HepG2 (cell line): ENCODE measurements at regions not wholly inside any gene's neighbourhood (a gene's known extent, or its start where the extent isn't known, plus 50 kb on each side); places are given as distances from the start of the nearest gene placed in this dataset.

ENCODE experiments used
- ATAC-seq: fragments of 200-7000 bp; cut with Tn5 transposase; 3 replicates; pipeline ENCODE4 v1.9.1; 2020; ENCODE audit warnings: mild to moderate bottlenecking, moderate library complexity
- BruUV-seq: library from RNA; stranded (reverse); fragments of 400-500 nt; replicated peaks from 2 replicates; lab custom pipeline; 2021; lab: Mats Ljungman, UMichigan
- CTCF ChIA-PET: fragments of 300-600 bp; formaldehyde crosslinking; extraction: SDS; loops from one replicate; lab custom pipeline; 2021; ENCODE audit warnings: low total read pairs, inconsistent platforms, low intra/inter-chr PET ratio; lab: Yijun Ruan, JAX
- POLR2A ChIA-PET: fragments of 350-600 bp; sonication (Branson Sonifier 250); formaldehyde crosslinking; loops from one replicate; lab custom pipeline; 2020; ENCODE audit warnings: antibody characterized with exemption, inconsistent platforms; lab: Yijun Ruan, JAX
- DNase-seq: peaks from one replicate; pipeline ENCODE4 v3.0.0-alpha.2; 2015; ENCODE audit warnings: low spot score
- FAIRE-seq: peaks from 3 replicates; lab custom pipeline; 2011; peaks lifted over from hg19 to GRCh38; lab: Jason Lieb, UNC
- H2AFZ ChIP-seq: one replicate; pipeline ENCODE4 v1.6.1; 2011; ENCODE audit warnings: low read length, inconsistent platforms
- H3K27ac ChIP-seq: fragments of 300-600 bp; 3 replicates; pipeline ENCODE4 v1.8.0; 2011; ENCODE audit warnings: mixed run types, mild to moderate bottlenecking, mixed read lengths, low read length, inconsistent platforms; ENCODE audit not compliant: insufficient read depth; ENCODE audit errors: extremely low read length
- H3K27me3 ChIP-seq, 2 experiments: fragments of 200-600 bp in 1 of 2; 2 replicates in 1 of 2; 3 replicates in 1 of 2; pipeline versions ENCODE4 v1.6.0 to v1.8.0; 2011; ENCODE audit warnings: low read length in 2 of 2, mild to moderate bottlenecking in 2 of 2, moderate library complexity in 2 of 2, inconsistent platforms in 1 of 2; ENCODE audit not compliant: insufficient read depth in 2 of 2, control insufficient read depth in 1 of 2
- H3K36me3 ChIP-seq, 2 experiments: fragments of 200-600 bp in 1 of 2; replicated peaks in 1 of 2; 2 replicates in 1 of 2; 3 replicates in 1 of 2; pipeline versions ENCODE4 v1.5.1 to v1.8.0; 2011; ENCODE audit warnings: low read length in 2 of 2, inconsistent platforms in 1 of 2; ENCODE audit not compliant: insufficient read depth in 2 of 2, control insufficient read depth in 1 of 2
- H3K4me1 ChIP-seq: 2 replicates; pipeline ENCODE4 v1.5.1; 2012; ENCODE audit warnings: low read length, inconsistent platforms; ENCODE audit not compliant: insufficient read depth
- H3K4me2 ChIP-seq: 2 replicates; pipeline ENCODE4 v1.6.0; 2011; ENCODE audit warnings: low read depth, low read length, inconsistent platforms
- H3K4me3 ChIP-seq, 3 experiments: fragments of 200-600 bp in 1 of 3; sonication (generic), shearing (Covaris generic) in 1 of 3; replicated peaks in 1 of 3; 2 replicates each; pipeline ENCODE4 v1.5.1; 2011 to 2016; ENCODE audit warnings: low read length in 3 of 3, inconsistent platforms in 2 of 3, low read depth in 2 of 3, mild to moderate bottlenecking in 2 of 3, control low read depth in 1 of 3, mixed read lengths in 1 of 3; ENCODE audit not compliant: insufficient read depth in 1 of 3
- H3K79me2 ChIP-seq: one replicate; pipeline ENCODE4 v1.6.1; 2011; ENCODE audit warnings: low read length, inconsistent platforms; ENCODE audit not compliant: insufficient read depth
- H3K9ac ChIP-seq: 2 replicates; pipeline ENCODE4 v1.6.0; 2011; ENCODE audit warnings: mild to moderate bottlenecking, low read depth, low read length, inconsistent platforms; ENCODE audit not compliant: insufficient read depth
- H3K9me3 ChIP-seq: 2 replicates; pipeline ENCODE4 v1.5.1; 2012; ENCODE audit warnings: mild to moderate bottlenecking, low read length
- H4K20me1 ChIP-seq: 2 replicates; pipeline ENCODE4 v1.6.0; 2011; ENCODE audit warnings: inconsistent platforms, mild to moderate bottlenecking, low read length, moderate library complexity; ENCODE audit not compliant: insufficient read depth
- ARID2 ChIP-seq: sonication (generic); formaldehyde crosslinking; IDR thresholded peaks from 2 replicates; pipeline ENCODE4 v1.8.1; 2022; ENCODE audit warnings: mild to moderate bottlenecking, missing genetic modification reagents, borderline replicate concordance
- ATRX ChIP-seq: sonication (generic); formaldehyde crosslinking; IDR thresholded peaks from 2 replicates; pipeline ENCODE4 v1.4.0; 2020; ENCODE audit warnings: missing genetic modification reagents, borderline replicate concordance
- HOXA7 ChIP-seq: sonication (generic); formaldehyde crosslinking; IDR thresholded peaks from 2 replicates; pipeline ENCODE4 v1.8.1; 2022; ENCODE audit warnings: mild to moderate bottlenecking, missing genetic modification reagents, moderate library complexity
- KLF15 ChIP-seq: sonication (generic); formaldehyde crosslinking; IDR thresholded peaks from 2 replicates; pipeline ENCODE4 v1.8.1; 2023; ENCODE audit warnings: borderline replicate concordance, mild to moderate bottlenecking, inconsistent platforms, missing genetic modification reagents, mixed read lengths
- SUZ12 ChIP-seq: fragments of 150-350 bp; IDR thresholded peaks from 2 replicates; pipeline ENCODE4 v1.6.1; 2014; ENCODE audit warnings: low read depth, low read length
- ZBTB44 ChIP-seq: sonication (generic); formaldehyde crosslinking; IDR thresholded peaks from 2 replicates; pipeline ENCODE4 v1.4.0; 2020; ENCODE audit warnings: missing genetic modification reagents
- ZNF138 ChIP-seq: sonication (generic); formaldehyde crosslinking; IDR thresholded peaks from 2 replicates; pipeline ENCODE4 v1.5.0; 2020; ENCODE audit warnings: mild to moderate bottlenecking, low read depth, missing genetic modification reagents
- ZNF225 ChIP-seq: sonication (generic); formaldehyde crosslinking; IDR thresholded peaks from 2 replicates; pipeline ENCODE4 v1.4.0; 2020; ENCODE audit warnings: mild to moderate bottlenecking, missing genetic modification reagents
- ZNF687 ChIP-seq: sonication (generic); formaldehyde crosslinking; IDR thresholded peaks from 2 replicates; pipeline ENCODE4 v1.5.1; 2020; ENCODE audit warnings: mild to moderate bottlenecking, missing genetic modification reagents, moderate library complexity
- WGBS: methylation state at CpG from one replicate; pipeline ENCODE4 v1.1.6; 2017; ENCODE audit warnings: low lambda C conversion rate; 5-methylcytosine and 5-hydroxymethylcytosine counted together
- in situ Hi-C: cut with HindIII; loops from 2 replicates; pipeline ENCODE4 v1.10.0; 2017; ENCODE audit warnings: low pct_unique_long_range_greater_than_20kb; ENCODE audit not compliant: extremely low pct_ligation_motif_present
- intact Hi-C: fragments of 100-400 bp; cut with micrococcal nuclease; formaldehyde crosslinking; loops from one replicate; pipeline ENCODE4 v1.10.0; 2022; ENCODE audit not compliant: unreplicated experiment
- TF ChIP-seq, protein P1 (sequence below): sonication (generic); formaldehyde crosslinking; IDR thresholded peaks from 2 replicates; pipeline ENCODE4 v1.5.0; 2020; ENCODE audit warnings: missing genetic modification reagents
- TF ChIP-seq, protein P2 (sequence below): IDR thresholded peaks from 2 replicates; pipeline ENCODE4 v1.6.1; 2012; ENCODE audit warnings: inconsistent platforms

DNA sequence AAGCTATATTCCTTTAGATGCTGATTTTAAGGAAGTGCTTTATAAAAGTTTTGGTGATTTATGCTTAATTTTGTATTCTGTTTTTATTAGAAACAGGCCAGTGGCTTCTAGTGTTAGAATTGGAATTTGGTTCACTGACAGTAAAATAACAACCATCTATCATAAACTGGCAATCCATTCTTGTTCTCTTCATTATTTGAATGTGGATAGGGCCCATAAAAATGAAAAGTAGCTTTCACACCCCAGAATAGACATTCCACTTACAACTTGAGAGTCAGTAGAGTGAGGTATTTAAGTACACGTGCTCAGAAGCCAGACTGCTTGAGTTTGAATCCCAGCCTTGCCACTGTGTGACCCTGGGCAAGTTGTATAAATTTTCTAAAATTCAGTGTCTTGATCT is 232.4 kb upstream of the CTSO start:
- no peak for TF ChIP-seq KLF15 (CRISPR knock-in tag)
- TF ChIP-seq, all 625 proteins: peak for 0
- no peak for DNase-seq
- Histone ChIP-seq H3K27ac (no peak overlapping the region), H3K4me3 (no peak overlapping the region), H3K9me3 (no peaks in the 10 kb centered on the region), H3K4me1 (peaks cover 9% of the 10 kb centered on the region), H3K27me3 (no peaks in the 10 kb centered on the region), H3K79me2 (no peaks in the 10 kb centered on the region), H3K4me2 (no peak overlapping the region), H2AFZ (no peak overlapping the region), H4K20me1 (no peaks in the 10 kb centered on the region), H3K36me3 (no peaks in the 10 kb centered on the region), H3K9ac (no peak overlapping the region)
- ChIA-PET POLR2A (no interaction called here), CTCF (no interaction called here)
- ATAC-seq, result no peak
- WGBS, result 0% methylated on average over 1 of the region's 1 CpG
- no TSS peak for BruUV-seq
- FAIRE-seq, result no peak
- in situ Hi-C loops (no loop called here), intact Hi-C loops (no loop called here)

- Histone ChIP-seq H3K4me2 (no peak overlapping the region), H4K20me1 (no peaks in the 10 kb centered on the region), H3K36me3 (no peaks in the 10 kb centered on the region), H3K79me2 (no peaks in the 10 kb centered on the region), H3K9me3 (no peaks in the 10 kb centered on the region), H3K9ac (no peak overlapping the region), H3K4me1 (peaks cover 4% of the 10 kb centered on the region; the same call in 1 of the 2 replicates), H3K27ac (no peak overlapping the region), H2AFZ (no peak overlapping the region), H3K27me3 (no peaks in the 10 kb centered on the region), H3K4me3 (no peak overlapping the region)
- DNase-seq (no peak), FAIRE-seq (no peak), ATAC-seq (no peak)
- in situ Hi-C loops (no loop called here), intact Hi-C loops (no loop called here)
- no TSS peak for BruUV-seq
- CTCF ChIA-PET, result no interaction called here
- POLR2A ChIA-PET, result no interaction called here
- 61% methylated on average over 4 of the region's 4 CpGs for WGBS
- TF ChIP-seq ARID2 (CRISPR knock-in tag) (no peak), ZBTB44 (no peak), ATRX (CRISPR knock-in tag) (no peak), ZNF138 (CRISPR knock-in tag) (no peak), ZNF225 (CRISPR knock-in tag) (no peak), SUZ12 (no peak), HOXA7 (no peak), ZNF687 (CRISPR knock-in tag) (no peak)
- TF ChIP-seq, protein P1, sequence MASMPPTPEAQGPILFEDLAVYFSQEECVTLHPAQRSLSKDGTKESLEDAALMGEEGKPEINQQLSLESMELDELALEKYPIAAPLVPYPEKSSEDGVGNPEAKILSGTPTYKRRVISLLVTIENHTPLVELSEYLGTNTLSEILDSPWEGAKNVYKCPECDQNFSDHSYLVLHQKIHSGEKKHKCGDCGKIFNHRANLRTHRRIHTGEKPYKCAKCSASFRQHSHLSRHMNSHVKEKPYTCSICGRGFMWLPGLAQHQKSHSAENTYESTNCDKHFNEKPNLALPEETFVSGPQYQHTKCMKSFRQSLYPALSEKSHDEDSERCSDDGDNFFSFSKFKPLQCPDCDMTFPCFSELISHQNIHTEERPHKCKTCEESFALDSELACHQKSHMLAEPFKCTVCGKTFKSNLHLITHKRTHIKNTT (CRISPR knock-in tag), result no peak
- TF ChIP-seq, protein P2, sequence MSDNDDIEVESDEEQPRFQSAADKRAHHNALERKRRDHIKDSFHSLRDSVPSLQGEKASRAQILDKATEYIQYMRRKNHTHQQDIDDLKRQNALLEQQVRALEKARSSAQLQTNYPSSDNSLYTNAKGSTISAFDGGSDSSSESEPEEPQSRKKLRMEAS, result no peak
Measured at GRCh38 chr4:156185514-156186055, 231.9 kb upstream of the CTSO start.
